Eye (tissue), 1 donor: ENCODE measurements at regions not wholly inside any gene's neighbourhood (a gene's known extent, or its start where the extent isn't known, plus 50 kb on each side); places are given as distances from the start of the nearest gene placed in this dataset.

Source experiments
- DNase-seq: peaks from one replicate; pipeline ENCODE4 v3.0.0-alpha.2; 2015

- DNase-seq: no peak
These were observed 52.5 kb downstream of the EPRS1 start for GRCh38 chr1:219993554-219994433.

- no peak for DNase-seq
These were observed 54.4 kb downstream of the EPRS1 start for GRCh38 chr1:219991919-219992318.

- DNase-seq: no peak
These were observed 54.8 kb downstream of the EPRS1 start for GRCh38 chr1:219991511-219991810.

GRCh38 chr1:219990782-219991510 is 55.4 kb downstream of the EPRS1 start:
- peak; percentile 69 for DNase-seq

- DNase-seq: no peak
These were observed 56.5 kb downstream of the EPRS1 start for GRCh38 chr1:219989766-219990165.

GRCh38 chr1:219988818-219989217 is 57.5 kb downstream of the EPRS1 start:
- DNase-seq: no peak

- DNase-seq: no peak
These were observed 57.9 kb downstream of the EPRS1 start for GRCh38 chr1:219988387-219988786.

GRCh38 chr1:219987325-219987724 is 59.0 kb upstream of the SLC30A10 start:
- DNase-seq: no peak

GRCh38 chr1:219985169-219985568 is 56.8 kb upstream of the SLC30A10 start:
- no peak for DNase-seq
